Retinal pigment epithelial cell (primary cell): ENCODE measurements at regions not wholly inside any gene's neighbourhood (a gene's known extent, or its start where the extent isn't known, plus 50 kb on each side); places are given as distances from the start of the nearest gene placed in this dataset.

ENCODE experiments used
- DNase-seq: peaks from one replicate; pipeline ENCODE4 v3.0.0-alpha.2; 2010; ENCODE audit warnings: low read depth
- H3K4me3 ChIP-seq: 2 replicates; pipeline ENCODE4 v1.5.1; 2011; ENCODE audit warnings: mild to moderate bottlenecking, low read length, control low read depth, moderate library complexity
- CTCF ChIP-seq: conservative IDR thresholded peaks from 2 replicates; pipeline ENCODE4 v1.5.1; 2011; ENCODE audit warnings: low read depth, low read length, control low read depth, inconsistent platforms

- H3K4me3 ChIP-seq, result no peak overlapping the region
- TF ChIP-seq CTCF, result no peak
- no peak for DNase-seq
These were observed 83.7 kb upstream of the TP63 start for GRCh38 chr3:189547448-189547847.

GRCh38 chr3:189548053-189548452 is 83.1 kb upstream of the TP63 start:
- no peak for DNase-seq
- TF ChIP-seq CTCF, result no peak
- H3K4me3 ChIP-seq, result no peak overlapping the region

GRCh38 chr3:189551007-189551406 is 80.2 kb upstream of the TP63 start:
- DNase-seq, result no peak
- H3K4me3 ChIP-seq, result no peak overlapping the region
- TF ChIP-seq CTCF, result no peak

- no peak overlapping the region for H3K4me3 ChIP-seq
- TF ChIP-seq CTCF, result no peak
- no peak for DNase-seq
These were observed 76.2 kb upstream of the TP63 start for GRCh38 chr3:189554868-189555557.

GRCh38 chr3:189555558-189555881 is 75.7 kb upstream of the TP63 start:
- TF ChIP-seq CTCF, result no peak
- H3K4me3 ChIP-seq, result no peak overlapping the region
- no peak for DNase-seq

- no peak for DNase-seq
- H3K4me3 ChIP-seq, result no peak overlapping the region
- TF ChIP-seq CTCF, result no peak
These were observed 73.4 kb upstream of the TP63 start for GRCh38 chr3:189557824-189558223.

- no peak for TF ChIP-seq CTCF
- no peak overlapping the region for H3K4me3 ChIP-seq
- no peak for DNase-seq
These were observed 69.9 kb upstream of the TP63 start for GRCh38 chr3:189561256-189561655.
